ENCODE measurements at regions not wholly inside any gene's neighbourhood (a gene's known extent, or its start where the extent isn't known, plus 50 kb on each side); places are given as distances from the start of the nearest gene placed in this dataset.

GRCh38 chr2:13089971-13090370 is 373.2 kb downstream of the TRIB2 start:
- Histone ChIP-seq H3K36me3 (no peaks in the 10 kb centered on the region), H3K9me3 (no peaks in the 10 kb centered on the region), H3K4me1 (no peaks in the 10 kb centered on the region), H3K4me3 (no peak overlapping the region), H3K27me3 (ENCODE audit: low read depth) (no peaks in the 10 kb centered on the region), H3K27ac (no peak overlapping the region)
- TF ChIP-seq CTCF (IDR thresholded peaks at IDR 0.05): no peak
- intact Hi-C loops (cut with DNase I): no loop called here
- no peak for ATAC-seq
- DNase-seq: no peak

GRCh38 chr2:13091455-13091854 is 374.7 kb downstream of the TRIB2 start:
- intact Hi-C loops (cut with DNase I): no loop called here
- no peaks in the 10 kb centered on the region for H3K36me3 ChIP-seq
- H3K27ac ChIP-seq: no peak overlapping the region
- H3K4me1 ChIP-seq: no peaks in the 10 kb centered on the region
- H3K4me3 ChIP-seq: no peak overlapping the region
- H3K27me3 ChIP-seq (ENCODE audit: low read depth): no peaks in the 10 kb centered on the region
- ATAC-seq (no peak), DNase-seq (no peak)
- TF ChIP-seq CTCF (IDR thresholded peaks at IDR 0.05): no peak
- no peaks in the 10 kb centered on the region for H3K9me3 ChIP-seq

DNA sequence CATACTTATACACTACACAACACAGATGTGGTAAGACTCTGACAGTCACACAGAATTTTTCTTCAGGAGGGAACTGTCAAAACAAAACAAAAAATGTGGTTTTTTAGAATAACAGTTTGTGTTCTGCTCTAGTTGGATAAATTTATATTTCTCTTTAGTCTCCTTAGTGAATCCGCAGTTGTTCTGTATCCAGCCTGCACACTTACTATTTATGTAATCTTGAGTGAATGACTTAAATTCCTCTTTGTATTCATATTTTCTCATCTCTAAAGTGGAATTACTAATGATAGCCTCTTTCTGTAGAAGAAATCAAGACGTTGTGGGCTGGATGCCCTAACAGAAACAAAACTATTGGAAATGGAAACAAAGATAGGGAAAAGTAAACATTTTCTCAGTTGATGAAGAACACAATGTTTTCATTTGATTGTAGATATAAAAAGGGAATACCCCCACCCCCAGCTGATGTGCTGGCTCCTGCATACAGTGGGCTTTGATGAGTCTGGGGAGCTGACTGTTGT is 375.2 kb downstream of the TRIB2 start:
- DNase-seq (no peak), ATAC-seq (no peak)
- Histone ChIP-seq H3K36me3 (no peaks in the 10 kb centered on the region), H3K9me3 (no peaks in the 10 kb centered on the region), H3K27ac (no peak overlapping the region), H3K4me3 (no peak overlapping the region), H3K4me1 (no peaks in the 10 kb centered on the region), H3K27me3 (ENCODE audit: low read depth) (no peaks in the 10 kb centered on the region)
- TF ChIP-seq CTCF (IDR thresholded peaks at IDR 0.05): no peak
- intact Hi-C loops (cut with DNase I): no loop called here

DNA sequence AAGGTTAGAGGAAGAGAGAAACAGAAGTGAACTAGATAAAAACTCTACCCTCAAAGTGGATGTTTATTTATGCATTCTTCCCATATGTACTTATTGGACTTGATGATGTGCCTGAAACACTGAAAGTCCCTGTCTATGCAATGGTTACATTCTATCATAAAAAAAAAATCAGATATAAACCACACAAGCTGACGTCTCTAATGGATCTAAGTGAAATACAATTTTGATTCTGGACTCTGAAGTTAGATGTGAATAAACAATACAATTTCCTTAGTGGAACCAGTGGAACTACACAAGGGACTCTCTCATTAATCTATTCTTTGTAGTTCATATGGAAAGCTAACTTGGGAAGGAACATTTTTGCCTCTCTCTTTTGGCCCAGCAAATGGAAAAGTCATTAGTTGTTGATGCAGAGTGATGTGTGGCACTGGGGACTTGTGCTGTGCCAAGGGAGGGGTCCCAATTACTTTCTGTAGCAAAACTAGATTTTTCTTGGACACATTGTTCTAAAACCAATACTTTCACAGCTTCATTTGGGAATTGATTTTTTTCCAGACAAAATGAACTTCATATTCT is 376.8 kb downstream of the TRIB2 start:
- H3K9me3 ChIP-seq: no peaks in the 10 kb centered on the region
- intact Hi-C loops (cut with DNase I): no loop called here
- H3K36me3 ChIP-seq: no peaks in the 10 kb centered on the region
- H3K27me3 ChIP-seq (ENCODE audit: low read depth): no peaks in the 10 kb centered on the region
- H3K4me3 ChIP-seq: no peak overlapping the region
- no peaks in the 10 kb centered on the region for H3K4me1 ChIP-seq
- no peak for DNase-seq
- no peak for ATAC-seq
- no peak for TF ChIP-seq CTCF (IDR thresholded peaks at IDR 0.05)
- no peak overlapping the region for H3K27ac ChIP-seq

GRCh38 chr2:13102397-13103063 is 385.8 kb downstream of the TRIB2 start:
- intact Hi-C loops (cut with DNase I): no loop called here
- H3K27me3 ChIP-seq (ENCODE audit: low read depth): no peaks in the 10 kb centered on the region
- no peaks in the 10 kb centered on the region for H3K9me3 ChIP-seq
- TF ChIP-seq CTCF (IDR thresholded peaks at IDR 0.05): no peak
- DNase-seq: no peak
- no peak for ATAC-seq
- no peaks in the 10 kb centered on the region for H3K4me1 ChIP-seq
- no peak overlapping the region for H3K4me3 ChIP-seq
- no peak overlapping the region for H3K27ac ChIP-seq
- no peaks in the 10 kb centered on the region for H3K36me3 ChIP-seq

All from lower lobe of right lung (tissue), 2 donors.